ENCODE measurements at regions not wholly inside any gene's neighbourhood (a gene's known extent, or its start where the extent isn't known, plus 50 kb on each side); places are given as distances from the start of the nearest gene placed in this dataset.

- TF ChIP-seq SUZ12 (IDR thresholded peaks at IDR 0.05; ENCODE audit: extremely low read depth, insufficient read depth, insufficient read length) (no peak), ZNF274 (IDR thresholded peaks at IDR 0.05; ENCODE audit: low read depth, low read length) (no peak)
Observed at GRCh38 chr3:188025555-188025954, 128.4 kb upstream of the LPP start.
